Ectodermal cell (in vitro differentiated cells): ENCODE measurements at regions not wholly inside any gene's neighbourhood (a gene's known extent, or its start where the extent isn't known, plus 50 kb on each side); places are given as distances from the start of the nearest gene placed in this dataset.
A peak's percentile ranks its signal among the peaks of the same experiment; 100 is the strongest.
"Not testable (repeated sequence)": the region's sequence is repeated elsewhere in the genome, so short reads cannot be mapped to it uniquely, and the experiment has no call there.

Experiments used
- H3K27ac ChIP-seq: 2 replicates; pipeline ENCODE4 v1.7.0; 2013; ENCODE audit warnings: mild to moderate bottlenecking, low read depth, low read length; ENCODE audit not compliant: insufficient read depth, poor library complexity, severe bottlenecking
- H3K27me3 ChIP-seq: 2 replicates; pipeline ENCODE4 v1.7.0; 2013; ENCODE audit warnings: mild to moderate bottlenecking, low read length; ENCODE audit not compliant: insufficient read depth, control insufficient read depth, poor library complexity, severe bottlenecking
- H3K36me3 ChIP-seq: one replicate; pipeline ENCODE4 v1.7.0; 2013; ENCODE audit warnings: low read length; ENCODE audit not compliant: control insufficient read depth, insufficient read depth
- H3K4me1 ChIP-seq: one replicate; pipeline ENCODE4 v1.7.0; 2013; ENCODE audit warnings: low read length; ENCODE audit not compliant: control insufficient read depth, insufficient read depth
- H3K4me3 ChIP-seq: 2 replicates; pipeline ENCODE4 v1.7.0; 2013; ENCODE audit warnings: low read depth, low read length, control low read depth; ENCODE audit not compliant: insufficient read depth
- H3K9me3 ChIP-seq: 2 replicates; pipeline ENCODE4 v1.7.0; 2013; ENCODE audit warnings: mild to moderate bottlenecking, low read length, moderate library complexity; ENCODE audit not compliant: control insufficient read depth
- WGBS, 2 experiments: methylation state at CpG; one replicate each; pipeline ENCODE4 v1.1.7; 2013; ENCODE audit warnings: missing lambda C conversion rate in 2 of 2; 5-methylcytosine and 5-hydroxymethylcytosine counted together

DNA sequence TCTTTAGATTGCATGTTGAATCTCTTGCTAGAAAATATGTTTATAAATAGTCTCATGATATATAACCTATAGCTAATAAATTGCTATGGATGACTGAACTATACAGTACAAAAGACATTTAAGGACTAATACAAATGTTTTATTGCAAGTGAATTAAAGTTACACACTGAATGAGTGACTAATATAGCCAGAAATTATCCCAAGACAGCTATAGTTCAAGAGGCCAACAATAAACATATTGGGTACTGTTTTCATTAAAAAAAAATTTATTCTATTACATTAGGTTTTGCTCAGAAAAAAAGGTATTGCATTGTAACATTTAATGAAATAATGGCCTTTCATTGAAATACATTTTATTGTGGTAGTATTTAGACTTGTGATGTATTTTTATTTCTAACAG is 819.1 kb downstream of the TRIML1 start:
- H3K27ac ChIP-seq, result no peak overlapping the region

DNA sequence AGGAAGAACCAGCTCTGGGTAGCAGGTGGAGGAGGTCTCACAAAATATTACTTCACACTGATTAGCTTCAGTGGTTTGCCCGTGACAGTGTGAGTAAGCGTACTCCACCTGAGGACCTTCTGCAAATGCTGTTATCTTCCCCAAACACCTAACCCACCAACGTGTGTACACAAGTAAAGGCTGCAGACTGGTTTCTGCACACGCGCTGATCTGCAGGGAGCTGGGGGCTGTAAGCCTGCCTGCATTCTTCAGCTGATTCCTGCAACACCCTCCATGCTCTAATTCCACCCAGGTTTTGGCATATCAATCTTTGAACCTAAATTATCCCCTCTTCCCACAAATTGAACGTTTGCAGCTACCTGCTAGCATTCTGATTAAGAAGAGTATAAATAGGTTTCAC is 820.2 kb downstream of the TRIML1 start:
- H3K27me3 ChIP-seq, result no peaks in the 10 kb centered on the region
- H3K36me3 ChIP-seq, result no peaks in the 10 kb centered on the region
- H3K4me1 ChIP-seq, result no peaks in the 10 kb centered on the region
- no peak overlapping the region for H3K27ac ChIP-seq
- H3K4me3 ChIP-seq, result no peak overlapping the region
- 93 to 94% methylated on average over 5 to 6 of the region's 6 CpGs for WGBS, 2 experiments
- H3K9me3 ChIP-seq, result no peaks in the 10 kb centered on the region

More for the DNA sequence above, 819.1 kb downstream of the TRIML1 start:
- H3K27me3 ChIP-seq, result no peaks in the 10 kb centered on the region
- no peaks in the 10 kb centered on the region for H3K4me1 ChIP-seq
- H3K9me3 ChIP-seq, result no peaks in the 10 kb centered on the region
- no peaks in the 10 kb centered on the region for H3K36me3 ChIP-seq
- no peak overlapping the region for H3K4me3 ChIP-seq

DNA sequence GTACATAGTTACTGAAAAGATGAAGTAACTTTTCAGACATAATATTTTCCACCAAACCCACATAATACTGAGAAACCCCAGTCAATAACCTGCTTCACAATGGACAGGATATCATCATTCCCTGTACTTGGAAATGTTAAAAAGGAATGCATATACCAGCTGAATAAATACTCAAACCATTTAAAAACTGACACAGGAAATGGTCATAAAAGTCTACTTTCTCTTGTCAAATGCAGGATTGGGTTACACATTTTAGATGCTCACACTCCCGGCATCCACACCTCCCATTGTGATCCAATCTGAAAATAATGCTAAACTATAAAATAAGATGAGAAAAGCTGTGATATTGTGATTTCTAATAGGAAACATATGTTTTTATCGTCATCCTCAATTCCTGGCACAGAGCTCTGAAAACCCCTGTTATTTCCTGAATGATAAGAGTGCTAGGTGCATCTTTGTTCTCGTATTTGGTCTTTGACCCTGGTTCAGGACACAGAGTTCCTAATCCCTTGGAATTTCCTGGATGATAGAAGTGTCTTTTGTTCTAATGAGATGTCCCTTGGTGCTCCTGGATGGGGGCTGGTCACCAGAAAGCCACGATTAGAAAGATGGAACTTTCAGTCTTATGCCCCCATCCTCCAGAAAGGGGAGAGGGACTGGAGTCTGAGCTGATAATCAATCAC is 821.3 kb downstream of the TRIML1 start:
- no peak overlapping the region for H3K4me3 ChIP-seq
- WGBS, 2 experiments, result 75 to 80% methylated on average over 3 of the region's 4 CpGs
- H3K4me1 ChIP-seq, result no peaks in the 10 kb centered on the region
- no peaks in the 10 kb centered on the region for H3K27me3 ChIP-seq
- H3K9me3 ChIP-seq, result no peaks in the 10 kb centered on the region
- no peak overlapping the region for H3K27ac ChIP-seq
- no peaks in the 10 kb centered on the region for H3K36me3 ChIP-seq

DNA sequence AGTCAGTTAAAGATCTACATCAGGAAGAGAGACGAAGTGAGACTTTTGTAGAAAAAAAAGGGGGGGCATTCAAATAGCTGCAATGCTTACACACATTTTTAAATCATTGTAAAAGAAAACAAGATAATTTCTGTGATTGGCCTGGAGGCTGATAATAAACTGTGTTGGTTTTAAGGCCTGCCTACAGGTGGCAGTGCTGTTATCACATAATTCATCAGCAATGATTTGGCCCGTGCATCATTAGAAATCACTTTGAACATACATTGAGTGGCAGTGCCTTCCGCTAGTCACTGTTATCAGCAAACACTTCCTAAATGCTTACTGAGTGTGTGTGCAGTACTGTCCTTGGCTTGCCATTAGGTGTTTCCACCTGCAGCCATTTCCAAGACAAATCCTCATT is 831.9 kb downstream of the TRIML1 start:
- no peak overlapping the region for H3K27ac ChIP-seq
- WGBS, 2 experiments, result 43 to 62% methylated on average over 2 to 3 of the region's 3 CpGs
- no peaks in the 10 kb centered on the region for H3K36me3 ChIP-seq
- H3K4me3 ChIP-seq, result no peak overlapping the region
- H3K27me3 ChIP-seq, result no peaks in the 10 kb centered on the region
- H3K9me3 ChIP-seq, result no peaks in the 10 kb centered on the region
- H3K4me1 ChIP-seq, result peaks cover 10% of the 10 kb centered on the region

DNA sequence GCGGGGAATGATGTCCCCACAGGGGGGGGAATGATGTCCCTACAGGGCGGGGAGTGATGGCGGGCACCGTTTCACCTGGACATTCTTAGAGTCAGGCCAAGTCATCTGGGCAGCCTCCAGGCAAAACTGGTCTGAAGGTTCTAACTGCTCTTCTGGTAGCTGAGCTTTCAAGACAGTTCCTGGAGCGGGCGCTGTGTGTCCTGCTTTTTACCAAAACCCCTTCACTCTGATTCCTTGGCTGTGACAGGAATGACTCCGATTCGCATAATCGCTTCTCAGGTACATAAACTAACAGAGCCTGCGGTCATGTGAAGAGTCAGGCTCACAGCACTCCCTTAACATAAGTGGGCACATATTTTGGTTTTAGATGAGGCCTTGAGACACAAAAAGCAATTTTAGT is 836.0 kb downstream of the TRIML1 start:
- H3K27ac ChIP-seq, result no peak overlapping the region
- no peaks in the 10 kb centered on the region for H3K9me3 ChIP-seq
- no peak overlapping the region for H3K4me3 ChIP-seq
- 91 to 94% methylated on average over 10 of the region's 10 CpGs for WGBS, 2 experiments
- no peaks in the 10 kb centered on the region for H3K27me3 ChIP-seq
- H3K36me3 ChIP-seq, result no peaks in the 10 kb centered on the region
- peaks cover 23% of the 10 kb centered on the region for H3K4me1 ChIP-seq

DNA sequence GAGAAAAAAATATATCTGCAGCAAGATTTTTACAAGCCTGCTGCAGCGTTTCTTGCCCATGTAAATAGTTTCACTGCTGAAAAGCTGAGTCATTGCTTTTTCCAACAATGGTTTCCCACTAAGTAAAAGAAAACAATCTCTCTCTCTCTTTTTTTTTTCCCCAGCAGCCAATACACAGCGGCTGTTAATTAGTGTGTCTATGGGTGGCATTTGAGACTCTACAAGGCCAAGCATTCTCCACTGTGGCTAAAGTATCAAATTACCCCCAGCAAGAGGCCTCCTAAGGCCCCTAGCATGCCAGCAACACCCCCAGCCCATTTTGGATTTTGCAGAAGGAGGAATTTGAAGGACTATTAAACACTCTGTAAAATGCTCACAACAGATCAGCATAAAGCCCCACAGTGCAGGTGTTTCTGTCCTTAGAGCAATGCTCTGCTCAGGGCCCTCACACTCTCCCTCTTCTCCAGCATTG is 837.4 kb downstream of the TRIML1 start:
- 0% methylated on average over 1 to 2 of the region's 2 CpGs for whole genome bisulfite sequencing, 2 experiments
- Histone ChIP-seq H3K36me3 (no peaks in the 10 kb centered on the region), H3K4me3 (no peak overlapping the region), H3K4me1 (peaks cover 23% of the 10 kb centered on the region), H3K9me3 (no peaks in the 10 kb centered on the region), H3K27ac (peak overlapping the region; percentile 90), H3K27me3 (no peaks in the 10 kb centered on the region)

GRCh38 chr4:188977232-188977631 is 838.0 kb downstream of the TRIML1 start:
- WGBS, 2 experiments, result 62 to 71% methylated on average over 6 of the region's 6 CpGs
- peaks cover 23% of the 10 kb centered on the region for H3K4me1 ChIP-seq
- not testable (repeated sequence) for H3K4me3 ChIP-seq, H3K27me3 ChIP-seq, H3K36me3 ChIP-seq, H3K9me3 ChIP-seq
- peak overlapping the region; percentile 55 for H3K27ac ChIP-seq

- Histone ChIP-seq H3K4me3 (no peak overlapping the region), H3K27ac (no peak overlapping the region), H3K27me3 (no peaks in the 10 kb centered on the region), H3K9me3 (no peaks in the 10 kb centered on the region), H3K36me3 (no peaks in the 10 kb centered on the region), H3K4me1 (no peaks in the 10 kb centered on the region)
- no CpG with 5 or more reads among the region's 1 CpG for WGBS, 2 experiments
Measured at GRCh38 chr4:188984518-188984917, 845.3 kb downstream of the TRIML1 start.

- H3K4me3 ChIP-seq, result no peak overlapping the region
- no peaks in the 10 kb centered on the region for H3K36me3 ChIP-seq
- no peaks in the 10 kb centered on the region for H3K27me3 ChIP-seq
- 83 to 88% methylated on average over 1 to 2 of the region's 2 CpGs for WGBS, 2 experiments
- H3K9me3 ChIP-seq, result no peaks in the 10 kb centered on the region
- H3K4me1 ChIP-seq, result no peaks in the 10 kb centered on the region
- no peak overlapping the region for H3K27ac ChIP-seq
Measured at GRCh38 chr4:188986271-188986689, 847.0 kb downstream of the TRIML1 start.

DNA sequence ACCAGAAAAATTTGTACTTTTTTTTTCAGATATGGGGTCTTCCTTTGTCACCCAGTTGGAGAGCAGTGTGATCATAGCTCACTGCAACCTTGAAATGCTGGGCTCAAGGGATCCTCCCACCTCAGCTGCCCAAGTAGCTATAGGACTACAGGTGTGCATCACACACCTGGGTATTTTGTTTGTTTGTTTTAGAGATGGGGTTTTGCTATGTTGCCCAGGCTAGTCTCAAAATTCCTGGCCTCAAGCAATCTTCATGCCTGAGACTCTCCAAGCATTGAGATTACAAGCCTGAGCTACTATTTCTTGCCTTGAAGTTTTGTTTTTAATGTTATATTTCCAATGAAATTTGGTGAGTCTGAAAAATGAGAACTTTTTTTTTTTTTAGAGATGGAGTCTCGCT is 847.8 kb downstream of the TRIML1 start:
- no peak overlapping the region for H3K4me3 ChIP-seq
- H3K27me3 ChIP-seq, result no peaks in the 10 kb centered on the region
- no peaks in the 10 kb centered on the region for H3K36me3 ChIP-seq
- H3K4me1 ChIP-seq, result no peaks in the 10 kb centered on the region
- H3K27ac ChIP-seq, result no peak overlapping the region
- H3K9me3 ChIP-seq, result no peaks in the 10 kb centered on the region
- 93 to 96% methylated on average over 1 of the region's 1 CpG for WGBS, 2 experiments

- 94 to 98% methylated on average over 7 to 8 of the region's 8 CpGs for WGBS, 2 experiments
- H3K4me3 ChIP-seq, result no peak overlapping the region
- no peaks in the 10 kb centered on the region for H3K27me3 ChIP-seq
- no peaks in the 10 kb centered on the region for H3K9me3 ChIP-seq
- no peaks in the 10 kb centered on the region for H3K4me1 ChIP-seq
- H3K36me3 ChIP-seq, result no peaks in the 10 kb centered on the region
- H3K27ac ChIP-seq, result no peak overlapping the region
Measured at GRCh38 chr4:188988131-188988530, 848.9 kb downstream of the TRIML1 start.
